Right lobe of liver (tissue), 6 donors: ENCODE measurements at regions not wholly inside any gene's neighbourhood (a gene's known extent, or its start where the extent isn't known, plus 50 kb on each side); places are given as distances from the start of the nearest gene placed in this dataset.

ENCODE experiments used
- ATAC-seq, 4 donors: fragments of 200-7000 bp; cut with Tn5 transposase; one replicate each; pipeline ENCODE4 v1.9.1; 2020; ENCODE audit warnings: mild to moderate bottlenecking in 4 of 4, moderate library complexity in 4 of 4
- DNase-seq, 3 donors: peaks; one replicate each; pipeline ENCODE4 v3.0.0-alpha.2; 2020
- H3K27ac ChIP-seq, 3 donors: fragments of 200-600 bp; one replicate each; pipeline ENCODE4 v1.8.0; 2022
- H3K27me3 ChIP-seq, 2 donors: fragments of 200-600 bp; one replicate each; pipeline ENCODE4 v1.8.0; 2022
- H3K36me3 ChIP-seq, 4 donors: fragments of 200-600 bp; sonication (generic) in 1 of 4; one replicate each; pipeline versions ENCODE4 v1.5.1 to v1.8.0; 2017 to 2022; ENCODE audit warnings: control low read depth in 1 of 4
- H3K4me1 ChIP-seq, 4 donors: fragments of 200-600 bp; sonication (generic) in 1 of 4; one replicate each; pipeline versions ENCODE4 v1.5.1 to v1.8.0; 2017 to 2022; ENCODE audit warnings: control low read depth in 1 of 4
- H3K4me3 ChIP-seq, 3 donors: fragments of 200-600 bp; one replicate each; pipeline ENCODE4 v1.8.0; 2022
- H3K9me3 ChIP-seq, 4 donors: fragments of 200-600 bp; sonication (generic) in 1 of 4; one replicate each; pipeline versions ENCODE4 v1.5.1 to v1.8.0; 2017 to 2022; ENCODE audit warnings: control low read depth in 1 of 4
- CTCF ChIP-seq, 4 donors: fragments of 200-600 bp in 3 of 4; fragments of 450-650 bp in 1 of 4; IDR thresholded peaks; one replicate each; pipeline versions ENCODE4 v1.5.1 to v1.8.0; 2016 to 2022; ENCODE audit warnings: antibody characterized with exemption in 4 of 4, mild to moderate bottlenecking in 2 of 4
- POLR2A ChIP-seq: fragments of 450-650 bp; IDR thresholded peaks from one replicate; pipeline ENCODE4 v1.6.1; 2017; ENCODE audit warnings: antibody characterized with exemption, mild to moderate bottlenecking
- WGBS: methylation state at CpG from one replicate; pipeline ENCODE4 v1.1.6; 2018; ENCODE audit warnings: low coverage, low lambda C conversion rate; ENCODE audit not compliant: insufficient coverage; ENCODE audit errors: missing lambda C conversion rate; 5-methylcytosine and 5-hydroxymethylcytosine counted together
- intact Hi-C, 2 donors: fragments of 100-400 bp; cut with DNase I; formaldehyde crosslinking; loops; one replicate each; pipeline versions ENCODE4 v1.11.2 to v1.14.1; 2022
- donor health status: DM: no; HTN: yes; CAD: no.
- donor health status: DM: no; HTN: no; CAD: no.
- donor health status: DM: no; HTN: no; CAD: no.
- donor health status: DM: no; HTN: yes; CAD: no.
- donor health status: DM: no; HTN: yes; CAD: no.

DNA sequence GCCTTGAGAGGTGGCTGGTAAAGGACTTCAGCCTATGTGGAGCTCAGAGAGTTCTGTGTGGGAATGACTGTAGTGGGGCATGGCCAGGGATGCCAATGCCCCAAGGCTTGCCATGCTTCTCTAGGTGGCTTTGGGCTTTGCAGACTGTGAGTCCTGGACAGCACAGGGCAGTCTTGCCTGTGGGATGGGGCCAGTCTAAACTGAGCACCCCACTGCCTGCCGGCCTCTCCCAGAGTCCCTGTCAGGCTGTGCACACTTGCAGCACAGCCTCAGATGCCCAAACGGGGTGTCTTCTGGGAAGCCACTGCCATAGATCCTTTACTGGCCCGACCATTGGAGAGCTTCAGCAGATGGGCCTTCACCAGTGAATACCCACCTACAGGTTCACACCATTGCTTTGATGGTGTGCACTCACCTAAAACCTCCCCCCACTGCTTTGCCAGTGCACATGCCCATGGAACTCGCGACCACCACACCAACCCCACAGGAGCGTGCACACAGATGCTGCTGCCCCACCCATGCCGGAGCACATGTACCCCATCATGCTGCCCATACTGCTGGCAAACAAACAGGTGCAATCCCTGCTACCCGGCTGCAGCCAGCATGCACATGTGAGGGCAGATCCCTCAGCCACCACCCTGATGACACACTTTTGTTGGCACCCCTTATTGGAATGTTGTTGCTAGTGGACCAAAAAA, 97.3 kb upstream of the CNKSR2 start:
- H3K4me3 ChIP-seq = no peak overlapping the region
- no peak overlapping the region for H3K27ac ChIP-seq
- H3K4me1 ChIP-seq = no peaks in the 10 kb centered on the region
- intact Hi-C loops = no loop called here
- 80% methylated on average over 1 of the region's 8 CpGs for WGBS
- peaks cover 0 to 4% of the 10 kb centered on the region in 2 donors for H3K27me3 ChIP-seq
- no peak for ATAC-seq
- no peaks in the 10 kb centered on the region for H3K36me3 ChIP-seq
- no peaks in the 10 kb centered on the region for H3K9me3 ChIP-seq
- no peak for DNase-seq
- TF ChIP-seq CTCF (IDR thresholded peaks at IDR 0.05) (no peak), POLR2A (no peak)

- 35% methylated on average over 2 of the region's 2 CpGs for WGBS
- Histone ChIP-seq H3K4me1 (no peaks in the 10 kb centered on the region), H3K27me3 (no peaks in the 10 kb centered on the region), H3K9me3 (no peaks in the 10 kb centered on the region), H3K27ac (no peak overlapping the region), H3K36me3 (no peaks in the 10 kb centered on the region), H3K4me3 (no peak overlapping the region)
- intact Hi-C loops = no loop called here
- ATAC-seq (no peak), DNase-seq (no peak)
- TF ChIP-seq POLR2A = no peak
- no peak for TF ChIP-seq CTCF (IDR thresholded peaks at IDR 0.05)
Observed at GRCh38 chrX:21289232-21289631, 85.0 kb upstream of the CNKSR2 start.

DNA sequence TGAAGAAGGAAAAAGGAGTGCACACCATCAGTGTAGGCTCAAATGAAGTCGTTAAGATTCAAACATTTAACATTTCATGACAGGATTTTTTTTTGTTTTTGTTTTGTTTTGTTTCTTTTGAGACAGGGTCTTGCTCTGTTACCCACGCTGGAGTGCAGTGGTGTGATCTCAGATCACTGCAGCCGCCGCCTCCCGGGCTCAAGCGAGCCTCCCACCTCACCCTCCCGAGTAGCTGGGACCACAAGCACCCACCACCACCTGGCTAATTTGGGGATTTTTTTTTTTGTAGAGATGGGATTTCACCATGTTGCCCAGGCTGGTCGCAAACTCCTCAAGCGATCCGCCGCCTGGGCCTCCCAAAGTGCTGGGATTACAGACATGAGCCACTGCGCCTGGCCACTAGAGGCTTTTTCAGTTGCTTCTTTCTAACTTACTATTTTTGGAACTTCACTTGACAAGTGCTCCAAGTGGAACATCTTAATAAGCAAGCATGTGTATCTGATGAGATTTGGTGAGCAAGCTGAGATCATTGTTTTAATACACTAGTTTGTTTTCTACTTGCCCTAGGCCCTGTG, 78.9 kb upstream of the CNKSR2 start:
- H3K4me3 ChIP-seq = no peak overlapping the region
- no peaks in the 10 kb centered on the region for H3K9me3 ChIP-seq
- intact Hi-C loops = no loop called here
- no peaks in the 10 kb centered on the region for H3K27me3 ChIP-seq
- H3K27ac ChIP-seq = no peak overlapping the region
- H3K36me3 ChIP-seq = no peaks in the 10 kb centered on the region
- ATAC-seq = no peak
- 62% methylated on average over 4 of the region's 12 CpGs for WGBS
- no peaks in the 10 kb centered on the region for H3K4me1 ChIP-seq
- DNase-seq = no peak
- TF ChIP-seq CTCF (IDR thresholded peaks at IDR 0.05) (no peak), POLR2A (no peak)

DNA sequence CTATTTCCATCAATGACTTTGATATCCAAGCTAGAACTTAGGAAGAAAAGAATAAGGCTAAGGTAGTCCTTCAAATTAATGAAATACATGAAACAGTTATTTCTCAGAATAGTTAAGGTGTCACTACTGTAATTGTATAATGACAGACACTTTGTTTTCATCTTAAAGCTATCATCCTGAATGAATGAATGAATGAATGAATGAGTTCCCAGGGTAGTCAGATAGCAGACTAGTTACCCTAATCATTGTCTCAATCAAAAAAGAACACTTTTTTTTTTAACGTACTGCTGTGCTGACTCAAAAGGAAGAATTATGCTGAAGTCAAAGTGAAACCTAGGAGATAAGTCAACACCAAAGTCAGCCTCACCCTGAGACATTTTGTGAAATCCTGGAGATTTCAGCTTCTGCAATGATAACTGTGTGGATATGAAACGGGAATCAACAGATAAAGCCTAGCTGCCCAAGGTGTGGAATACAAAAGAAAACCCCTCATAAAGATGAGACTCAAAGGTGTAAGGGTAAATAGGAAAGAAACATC, 68.3 kb upstream of the CNKSR2 start:
- intact Hi-C loops = no loop called here
- no peaks in the 10 kb centered on the region for H3K9me3 ChIP-seq
- H3K27ac ChIP-seq = no peak overlapping the region
- no peaks in the 10 kb centered on the region for H3K36me3 ChIP-seq
- no peak overlapping the region for H3K4me3 ChIP-seq
- 22% methylated on average over 2 of the region's 2 CpGs for WGBS
- H3K27me3 ChIP-seq = no peaks in the 10 kb centered on the region
- DNase-seq (no peak), ATAC-seq (no peak)
- no peak for TF ChIP-seq POLR2A
- no peaks in the 10 kb centered on the region for H3K4me1 ChIP-seq

- Histone ChIP-seq H3K27me3 (no peaks in the 10 kb centered on the region), H3K36me3 (no peaks in the 10 kb centered on the region), H3K9me3 (no peaks in the 10 kb centered on the region), H3K4me3 (no peak overlapping the region), H3K4me1 (no peaks in the 10 kb centered on the region), H3K27ac (no peak overlapping the region)
- no peak for DNase-seq
- TF ChIP-seq CTCF (IDR thresholded peaks at IDR 0.05) (no peak), POLR2A (no peak)
- no CpG with 5 or more reads among the region's 3 CpGs for WGBS
- intact Hi-C loops = loop anchor here in 1 of 2 donors (10.0 kb wide), 1 partner anchor 145 kb away; no protein-coding TSS in a partner anchor
- no peak for ATAC-seq
Observed at GRCh38 chrX:21319323-21319722, 54.9 kb upstream of the CNKSR2 start.
